ENCODE measurements at regions not wholly inside any gene's neighbourhood (a gene's known extent, or its start where the extent isn't known, plus 50 kb on each side); places are given as distances from the start of the nearest gene placed in this dataset.

- DNase-seq (ENCODE audit: low read depth in 3 of 3), result no peak
Measured at GRCh38 chr4:157885811-157886210, 287.0 kb downstream of the GASK1B start.

DNA sequence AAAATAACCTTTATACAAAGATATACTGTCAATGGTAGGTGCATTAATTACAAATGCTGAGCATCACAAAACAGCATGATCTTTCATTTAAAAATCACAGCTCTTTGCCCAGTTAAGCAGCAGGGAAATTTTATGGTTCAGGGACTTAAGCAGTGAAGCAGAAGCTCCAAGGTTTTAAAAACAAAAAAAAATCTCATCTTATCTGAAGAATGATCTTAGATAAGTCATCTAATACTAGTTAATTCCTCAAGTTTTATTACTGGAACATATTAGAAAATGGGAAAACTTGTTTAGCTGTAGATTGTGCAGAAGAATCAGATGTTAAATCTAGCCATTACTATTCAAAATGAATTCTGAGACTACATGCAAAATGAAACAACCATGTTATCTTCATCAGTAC lies 289.9 kb downstream of the GASK1B start:
- no peak for DNase-seq (ENCODE audit: low read depth in 3 of 3)

- DNase-seq (ENCODE audit: low read depth in 3 of 3), result no peak
Measured at GRCh38 chr4:157880761-157881160, 292.1 kb downstream of the GASK1B start.

DNA sequence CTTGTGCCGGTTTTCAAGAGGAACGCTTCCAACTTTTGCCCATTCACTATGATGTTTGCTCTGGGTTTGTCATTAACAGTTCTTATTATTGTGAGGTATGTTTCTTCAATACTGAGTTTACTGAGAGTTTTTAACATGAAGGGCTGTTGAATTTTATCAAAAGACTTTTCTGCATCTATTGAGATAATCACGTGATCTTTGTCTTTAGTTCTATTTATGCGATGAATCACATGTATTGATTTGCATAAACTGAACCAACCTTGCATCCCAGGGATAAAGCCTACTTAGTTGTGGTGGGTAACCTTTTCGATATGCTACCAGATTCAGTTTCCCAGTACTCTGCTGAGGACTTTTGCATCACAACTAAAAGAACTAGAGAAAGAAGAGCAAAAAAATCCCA lies 318.0 kb downstream of the GASK1B start:
- DNase-seq (ENCODE audit: low read depth in 3 of 3), result no peak

- DNase-seq (ENCODE audit: low read depth in 3 of 3), result no peak
Measured at GRCh38 chr4:157840648-157841047, 332.2 kb downstream of the GASK1B start.

DNA sequence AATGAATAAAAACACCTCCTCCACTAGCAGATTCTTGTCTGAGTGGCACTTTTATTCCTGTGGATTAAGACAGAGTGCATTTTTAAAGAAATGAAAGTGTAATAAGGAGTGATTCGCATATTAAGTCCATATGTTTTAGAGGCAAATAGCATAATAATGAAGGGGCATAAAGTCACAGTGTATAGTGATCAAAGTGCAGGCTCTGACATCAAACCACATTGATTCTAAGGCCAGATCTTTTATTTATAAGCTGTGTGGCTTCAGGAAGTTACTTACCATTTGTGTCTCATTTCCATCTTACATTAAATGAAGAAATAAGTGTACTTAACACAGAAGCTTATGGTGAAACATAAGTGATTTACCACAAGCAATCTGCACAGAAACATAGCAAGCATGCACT lies 332.8 kb downstream of the GASK1B start:
- no peak for DNase-seq (ENCODE audit: low read depth in 3 of 3)

- DNase-seq (ENCODE audit: low read depth in 3 of 3), result no peak
Measured at GRCh38 chr4:157838366-157838765, 334.5 kb downstream of the GASK1B start.

DNA sequence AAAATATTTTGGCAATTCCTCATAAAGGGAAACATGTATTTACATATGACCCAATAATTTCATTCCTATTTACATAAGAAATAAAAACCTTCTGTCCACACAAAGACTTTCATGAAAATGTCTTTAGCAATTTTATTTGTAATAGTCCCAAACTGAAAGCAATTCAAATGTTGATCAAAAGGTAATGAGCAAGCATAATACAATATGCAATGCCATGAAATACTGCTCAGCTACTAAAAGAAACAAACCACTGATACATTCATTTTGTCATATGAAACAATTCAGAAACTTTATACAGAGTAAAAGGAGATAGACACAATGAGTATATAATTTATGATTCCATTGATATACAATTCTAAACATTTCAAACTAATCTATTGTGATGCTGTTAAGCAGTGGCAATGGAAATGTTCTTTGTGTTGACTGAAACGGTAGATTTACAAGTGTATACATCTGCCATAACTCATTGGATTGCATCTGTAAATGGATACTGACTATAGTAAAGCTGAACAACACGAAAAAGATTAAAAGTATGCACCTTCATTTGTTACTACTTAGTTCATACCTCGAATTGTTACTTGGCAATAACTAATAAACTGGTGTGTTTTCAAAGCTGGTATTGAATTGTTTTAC lies 335.6 kb downstream of the GASK1B start:
- no peak for DNase-seq (ENCODE audit: low read depth in 3 of 3)

DNA sequence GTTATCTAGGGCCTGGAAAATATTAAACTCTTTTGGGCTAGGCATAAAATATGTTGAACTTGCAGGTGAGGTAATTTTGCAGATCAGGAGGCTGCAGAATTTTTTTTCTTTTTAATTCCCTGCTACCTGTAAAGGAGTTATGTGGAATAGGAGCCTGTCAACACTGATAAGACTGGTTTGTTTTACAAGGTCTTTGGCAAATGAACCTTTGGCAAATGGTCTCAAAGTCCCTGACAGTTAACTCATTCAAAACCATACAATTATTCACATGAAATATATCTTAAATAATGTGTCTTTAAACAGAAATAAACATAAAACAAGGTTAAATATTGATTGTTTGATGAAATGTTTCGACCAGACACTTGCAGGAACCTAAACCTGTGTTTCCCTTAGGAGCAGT lies 340.2 kb downstream of the GASK1B start:
- no peak for DNase-seq (ENCODE audit: low read depth in 3 of 3)

GRCh38 chr4:157824021-157824420 lies 348.8 kb downstream of the GASK1B start:
- no peak for DNase-seq (ENCODE audit: low read depth in 3 of 3)

- DNase-seq (ENCODE audit: low read depth in 3 of 3), result no peak
Measured at GRCh38 chr4:157821814-157822213, 351.0 kb downstream of the GASK1B start.

- DNase-seq (ENCODE audit: low read depth in 3 of 3), result no peak
Measured at GRCh38 chr4:157819693-157820464, 352.9 kb downstream of the GASK1B start.

DNA sequence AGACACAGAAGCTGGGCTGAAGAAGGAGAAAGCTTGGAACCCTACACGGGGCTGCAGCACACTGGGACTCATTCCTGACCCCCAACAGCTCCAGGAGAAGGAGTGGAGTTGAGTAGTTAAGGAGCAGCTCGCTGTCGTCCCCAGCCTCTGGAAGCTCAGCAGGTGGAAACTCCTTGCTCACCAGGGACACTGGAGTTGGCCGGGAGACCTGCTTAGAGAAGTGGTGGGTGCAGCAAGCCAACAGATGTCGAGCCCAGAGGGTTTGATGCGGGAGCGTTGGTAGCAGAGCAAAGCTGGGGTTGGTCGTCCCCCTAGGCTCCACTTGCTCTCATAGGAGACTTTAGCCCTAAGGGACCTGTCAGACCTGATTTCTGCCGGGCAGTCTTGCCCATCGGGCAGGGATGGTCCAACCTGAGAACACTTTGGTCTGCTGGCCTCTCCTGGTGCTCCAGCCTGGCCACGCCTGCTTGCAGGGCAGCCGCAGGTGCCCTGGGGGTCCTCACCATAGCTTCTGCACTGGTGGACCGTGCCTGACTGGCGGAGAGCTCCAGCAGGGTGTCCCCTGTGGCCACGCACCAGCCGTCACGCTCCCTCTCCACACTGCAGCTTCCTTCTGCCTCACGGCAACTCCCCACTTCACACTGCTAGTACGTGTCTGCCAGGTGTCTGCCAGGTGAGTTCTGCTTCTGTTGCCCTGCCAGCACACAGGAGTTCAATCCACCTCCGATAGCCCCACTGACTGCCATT lies 353.7 kb downstream of the GASK1B start:
- DNase-seq (ENCODE audit: low read depth in 3 of 3), result no peak

DNA sequence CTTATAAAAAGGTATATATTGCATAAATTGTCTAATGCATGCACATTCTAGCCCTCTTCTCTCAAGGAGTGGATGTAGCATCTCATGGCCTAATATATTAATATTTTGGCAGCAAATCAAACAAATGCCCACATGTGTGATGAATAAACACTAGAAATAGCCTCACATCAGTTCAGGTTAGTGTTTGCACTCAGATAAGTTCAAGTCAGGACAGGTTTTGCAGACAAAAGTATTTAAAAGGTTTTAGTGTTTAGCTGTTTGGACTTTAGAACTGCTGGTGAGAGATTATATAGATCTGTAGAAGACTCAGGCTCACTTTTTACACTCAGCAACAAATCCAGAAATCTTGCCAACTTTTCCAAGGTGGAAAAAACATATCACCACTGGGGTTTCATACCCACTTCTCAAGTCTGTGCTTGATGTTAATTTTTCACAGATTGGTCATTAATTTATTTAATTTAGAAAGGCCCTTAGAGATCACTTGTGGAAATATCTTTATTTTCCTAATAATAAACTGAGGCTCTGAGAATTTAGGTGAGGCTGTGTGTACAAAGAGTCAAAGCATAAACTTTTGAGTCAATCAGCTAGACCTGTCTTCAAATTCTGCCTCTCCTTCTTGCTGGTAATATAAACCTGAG lies 362.6 kb downstream of the GASK1B start:
- no peak for DNase-seq (ENCODE audit: low read depth in 3 of 3)

DNA sequence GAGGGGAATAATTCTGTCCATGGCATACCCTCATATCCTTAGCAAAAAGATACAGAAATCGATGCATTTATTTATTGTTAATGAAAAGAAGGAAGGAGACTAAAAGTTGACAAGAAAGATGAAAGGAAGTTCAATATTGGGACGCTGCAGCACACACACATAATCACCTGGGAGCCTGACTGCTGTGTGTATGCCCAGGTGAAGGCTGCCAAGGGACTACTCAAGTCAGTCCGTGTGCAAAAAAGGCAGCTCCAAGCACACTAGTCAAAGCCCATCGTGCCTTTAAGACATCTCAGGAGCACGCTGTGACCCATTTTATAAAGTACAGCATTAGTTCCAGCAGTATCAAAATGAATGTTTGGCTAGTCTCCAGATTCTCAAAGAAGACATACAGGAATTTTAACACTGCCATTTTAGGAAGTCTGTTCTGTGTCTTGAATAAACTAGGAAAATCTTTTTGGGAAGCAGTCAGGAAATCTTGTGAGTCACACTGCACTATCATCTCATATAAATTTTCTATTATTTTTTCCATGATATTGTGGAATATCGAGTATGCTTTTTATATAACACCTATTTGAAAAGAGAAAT lies 363.9 kb downstream of the GASK1B start:
- no peak for DNase-seq (ENCODE audit: low read depth in 3 of 3)

GRCh38 chr4:157806184-157806583 lies 366.6 kb downstream of the GASK1B start:
- DNase-seq (ENCODE audit: low read depth in 3 of 3), result no peak

DNA sequence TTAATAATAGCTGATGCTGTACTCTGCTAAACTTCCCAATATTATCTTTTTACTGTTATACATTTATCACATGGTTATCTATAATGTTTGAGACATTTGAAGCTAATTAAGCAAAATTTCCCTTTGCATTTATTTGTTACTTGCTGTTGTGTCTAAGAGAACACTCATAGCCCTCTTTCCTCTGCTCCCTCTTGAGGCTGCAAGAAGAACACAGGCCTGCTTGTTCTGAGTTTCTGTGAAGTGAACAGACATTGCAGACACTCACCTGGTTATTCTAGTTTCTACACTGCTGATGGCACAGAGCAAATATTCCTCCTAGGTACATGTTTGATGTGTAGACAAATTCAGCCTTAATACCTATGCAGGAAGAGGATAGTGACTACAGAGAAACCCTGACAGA lies 367.8 kb downstream of the GASK1B start:
- no peak for DNase-seq (ENCODE audit: low read depth in 3 of 3)

DNA sequence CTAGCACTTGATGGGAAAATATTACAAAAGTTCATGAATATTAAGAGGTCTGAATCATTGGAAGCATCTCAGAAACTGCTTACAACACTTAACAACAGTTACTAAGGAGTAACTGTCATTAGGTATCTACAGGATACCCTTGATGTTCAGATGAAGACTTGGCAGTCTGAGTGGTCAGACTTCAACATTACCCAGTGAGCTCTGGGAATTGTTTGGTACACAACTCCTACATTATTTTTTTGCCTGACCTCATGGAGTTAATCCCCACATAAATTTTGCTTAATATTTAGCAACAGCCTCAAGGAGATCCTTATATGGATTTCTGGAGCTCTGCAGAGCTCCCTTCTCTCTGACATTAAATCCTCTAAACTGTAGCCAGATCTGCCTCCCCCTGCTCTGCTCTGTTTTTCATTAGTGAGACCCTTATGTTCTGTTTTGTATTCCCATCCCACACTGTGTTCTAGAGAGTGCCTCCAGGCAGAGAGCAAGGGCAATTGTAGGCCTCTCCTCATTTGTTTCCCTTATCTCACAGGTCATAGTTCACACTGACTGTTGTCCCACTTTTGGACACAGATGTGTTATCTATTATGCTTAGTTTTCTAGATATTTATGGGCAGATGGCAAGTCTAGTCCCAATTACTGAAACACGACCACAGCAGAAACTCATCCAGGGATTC lies 368.8 kb downstream of the GASK1B start:
- no peak for DNase-seq (ENCODE audit: low read depth in 3 of 3)

GRCh38 chr4:157803421-157803820 lies 369.4 kb downstream of the GASK1B start:
- no peak for DNase-seq (ENCODE audit: low read depth in 3 of 3)

DNA sequence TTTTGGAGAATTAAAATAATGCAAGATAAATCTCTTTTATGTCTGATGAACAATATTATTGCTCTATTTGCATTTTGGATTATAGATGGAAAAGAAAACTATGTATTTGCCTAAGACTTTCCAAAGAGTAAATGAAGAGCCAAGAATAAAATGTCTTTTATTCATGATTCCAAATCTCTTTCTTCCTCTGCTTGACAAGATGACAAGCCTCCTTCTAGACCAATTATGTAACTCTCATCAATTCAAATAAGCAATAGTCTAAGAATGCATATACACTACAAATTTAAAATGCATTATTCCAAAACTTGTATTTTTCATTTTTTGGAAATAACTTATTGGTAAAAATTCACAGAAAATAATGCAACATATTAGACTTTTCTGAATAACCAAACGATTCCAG lies 377.3 kb downstream of the GASK1B start:
- DNase-seq (ENCODE audit: low read depth in 3 of 3), result no peak

GRCh38 chr4:157792716-157793115 lies 380.1 kb downstream of the GASK1B start:
- DNase-seq (ENCODE audit: low read depth in 3 of 3), result no peak

All from stimulated activated CD4-positive, alpha-beta T cell treated with anti-CD3 and anti-CD28 coated beads, TNF-alpha, amount 100 ng/mL, for 24 hours (primary cell).